ENCODE measurements at regions not wholly inside any gene's neighbourhood (a gene's known extent, or its start where the extent isn't known, plus 50 kb on each side); places are given as distances from the start of the nearest gene placed in this dataset.
"Not testable (repeated sequence)": the region's sequence is repeated elsewhere in the genome, so short reads cannot be mapped to it uniquely, and the experiment has no call there.

- not testable (repeated sequence) for TF ChIP-seq CTCF, POLR2A (IDR thresholded peaks at IDR 0.05)
Measured at GRCh38 chr2:163893444-163893843, 157.6 kb upstream of the FIGN start.

All from Peyer's patch (tissue), 4 donors.